ENCODE measurements at regions not wholly inside any gene's neighbourhood (a gene's known extent, or its start where the extent isn't known, plus 50 kb on each side); places are given as distances from the start of the nearest gene placed in this dataset.

DNA sequence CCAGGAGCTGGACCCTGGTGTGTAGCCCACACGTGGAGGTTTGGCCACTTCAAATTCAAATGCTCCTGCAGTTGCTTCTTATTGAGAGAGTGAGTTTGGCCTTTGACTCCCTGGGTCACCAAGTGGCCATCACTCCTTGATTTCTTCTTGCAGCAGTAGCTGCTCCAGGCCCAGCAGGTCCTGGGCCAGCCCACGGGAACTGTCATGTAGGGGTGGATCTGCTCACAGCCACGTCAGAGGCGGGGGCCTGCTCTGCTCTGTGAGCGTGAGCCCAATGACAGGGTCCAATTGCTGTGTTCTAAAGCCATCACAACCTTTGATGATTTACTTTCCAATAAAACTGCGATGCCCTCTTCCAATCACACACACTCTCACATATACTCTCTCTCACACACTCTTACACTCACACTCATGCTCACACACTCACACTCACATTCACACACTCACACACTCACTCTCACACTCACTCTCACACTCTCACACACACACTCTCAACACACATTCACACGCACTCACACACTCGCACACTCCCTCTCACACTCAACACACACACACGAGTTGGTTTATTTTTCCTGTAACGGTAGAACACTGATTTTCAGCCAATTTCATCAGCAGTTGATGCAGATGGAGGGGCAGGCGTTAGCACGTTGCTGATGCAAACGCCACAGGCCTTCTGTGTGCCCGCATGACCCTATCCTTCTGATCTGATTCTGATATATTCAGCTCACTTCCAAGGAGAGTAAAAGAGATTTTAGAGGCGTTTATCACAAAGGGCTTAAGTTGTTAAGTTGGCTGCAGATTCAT is 210.7 kb upstream of the PPP2R2D start:
- no peak for DNase-seq (ENCODE audit: low read depth)
- TF ChIP-seq, protein P1, sequence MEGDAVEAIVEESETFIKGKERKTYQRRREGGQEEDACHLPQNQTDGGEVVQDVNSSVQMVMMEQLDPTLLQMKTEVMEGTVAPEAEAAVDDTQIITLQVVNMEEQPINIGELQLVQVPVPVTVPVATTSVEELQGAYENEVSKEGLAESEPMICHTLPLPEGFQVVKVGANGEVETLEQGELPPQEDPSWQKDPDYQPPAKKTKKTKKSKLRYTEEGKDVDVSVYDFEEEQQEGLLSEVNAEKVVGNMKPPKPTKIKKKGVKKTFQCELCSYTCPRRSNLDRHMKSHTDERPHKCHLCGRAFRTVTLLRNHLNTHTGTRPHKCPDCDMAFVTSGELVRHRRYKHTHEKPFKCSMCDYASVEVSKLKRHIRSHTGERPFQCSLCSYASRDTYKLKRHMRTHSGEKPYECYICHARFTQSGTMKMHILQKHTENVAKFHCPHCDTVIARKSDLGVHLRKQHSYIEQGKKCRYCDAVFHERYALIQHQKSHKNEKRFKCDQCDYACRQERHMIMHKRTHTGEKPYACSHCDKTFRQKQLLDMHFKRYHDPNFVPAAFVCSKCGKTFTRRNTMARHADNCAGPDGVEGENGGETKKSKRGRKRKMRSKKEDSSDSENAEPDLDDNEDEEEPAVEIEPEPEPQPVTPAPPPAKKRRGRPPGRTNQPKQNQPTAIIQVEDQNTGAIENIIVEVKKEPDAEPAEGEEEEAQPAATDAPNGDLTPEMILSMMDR (IDR thresholded peaks at IDR 0.05; ENCODE audit: control insufficient read depth, insufficient read depth, low read depth, low read length, missing control alignments) = no peak
- no peak overlapping the region for H3K4me3 ChIP-seq (ENCODE audit: control insufficient read depth, low read depth, low read length)

- no peak overlapping the region for H3K4me3 ChIP-seq (ENCODE audit: control insufficient read depth, low read depth, low read length)
- TF ChIP-seq, protein P1 (IDR thresholded peaks at IDR 0.05; ENCODE audit: control insufficient read depth, insufficient read depth, low read depth, low read length, missing control alignments) = no peak
- DNase-seq (ENCODE audit: low read depth) = no peak
Observed at GRCh38 chr10:131690805-131691239, 210.0 kb upstream of the PPP2R2D start.

GRCh38 chr10:131691481-131692090 is 209.2 kb upstream of the PPP2R2D start:
- DNase-seq (ENCODE audit: low read depth) = no peak
- no peak overlapping the region for H3K4me3 ChIP-seq (ENCODE audit: control insufficient read depth, low read depth, low read length)
- TF ChIP-seq, protein P1 (IDR thresholded peaks at IDR 0.05; ENCODE audit: control insufficient read depth, insufficient read depth, low read depth, low read length, missing control alignments) = no peak

GRCh38 chr10:131692176-131692575 is 208.6 kb upstream of the PPP2R2D start:
- DNase-seq (ENCODE audit: low read depth) = no peak
- TF ChIP-seq, protein P1 (IDR thresholded peaks at IDR 0.05; ENCODE audit: control insufficient read depth, insufficient read depth, low read depth, low read length, missing control alignments) = no peak

DNA sequence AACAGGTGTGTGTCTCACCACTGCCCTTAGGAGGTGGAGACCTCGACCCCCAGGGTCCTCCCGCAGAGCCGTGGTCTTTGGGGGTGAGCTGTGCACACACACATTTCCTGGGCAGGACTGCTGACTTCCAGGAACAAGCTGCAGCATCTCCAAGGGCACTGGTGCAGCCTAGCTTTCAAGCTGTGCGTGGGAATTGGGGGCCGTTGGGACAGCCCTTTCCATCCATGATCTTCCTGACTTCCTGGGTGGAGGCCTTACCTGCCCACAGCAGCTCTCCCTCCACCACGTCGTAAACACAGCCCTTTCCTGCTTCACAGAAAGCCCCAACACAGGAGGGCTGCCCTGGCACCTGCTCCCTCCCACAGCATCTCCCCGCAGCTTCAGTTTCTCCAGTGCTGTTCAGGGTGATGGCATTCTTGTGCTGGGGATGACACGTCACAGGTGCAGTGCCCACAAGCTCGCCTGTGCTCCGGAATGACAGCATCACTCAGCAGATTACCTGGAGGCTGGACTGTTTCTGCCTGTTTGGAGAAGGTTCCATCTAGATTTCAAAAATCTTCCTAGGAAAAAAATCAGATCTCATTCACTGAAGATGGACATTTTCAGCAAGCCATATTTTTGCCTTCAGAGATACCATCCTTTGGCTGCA is 208.0 kb upstream of the PPP2R2D start:
- H3K4me3 ChIP-seq (ENCODE audit: control insufficient read depth, low read depth, low read length) = no peak overlapping the region
- TF ChIP-seq, protein P1 (IDR thresholded peaks at IDR 0.05; ENCODE audit: control insufficient read depth, insufficient read depth, low read depth, low read length, missing control alignments) = no peak
- DNase-seq (ENCODE audit: low read depth) = no peak

More at GRCh38 chr10:131692176-131692575, 208.6 kb upstream of the PPP2R2D start:
- H3K4me3 ChIP-seq (ENCODE audit: control insufficient read depth, low read depth, low read length) = no peak overlapping the region

DNA sequence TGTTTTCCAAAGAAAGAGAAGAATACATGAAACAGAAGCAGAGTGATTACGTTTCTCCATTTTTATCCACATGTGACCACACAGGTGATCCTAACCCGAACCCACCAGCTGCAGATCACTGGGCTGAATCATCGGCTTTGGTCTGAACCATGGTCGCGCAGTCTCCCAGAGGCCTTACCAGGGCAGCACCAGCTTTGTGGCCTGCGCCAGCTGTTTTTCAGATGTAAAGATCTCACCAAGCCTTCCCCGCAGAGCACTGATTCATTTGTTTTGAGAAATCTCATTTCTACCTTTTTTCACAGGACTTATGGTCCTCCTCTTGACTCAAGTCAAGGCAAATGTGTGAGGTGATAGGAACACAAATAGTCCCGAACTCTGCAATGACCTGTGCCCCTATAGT is 207.0 kb upstream of the PPP2R2D start:
- no peak for DNase-seq (ENCODE audit: low read depth)
- TF ChIP-seq, protein P1 (IDR thresholded peaks at IDR 0.05; ENCODE audit: control insufficient read depth, insufficient read depth, low read depth, low read length, missing control alignments) = no peak
- no peak overlapping the region for H3K4me3 ChIP-seq (ENCODE audit: control insufficient read depth, low read depth, low read length)

All from AG09309 (cell line).